ENCODE measurements at regions not wholly inside any gene's neighbourhood (a gene's known extent, or its start where the extent isn't known, plus 50 kb on each side); places are given as distances from the start of the nearest gene placed in this dataset.

DNA sequence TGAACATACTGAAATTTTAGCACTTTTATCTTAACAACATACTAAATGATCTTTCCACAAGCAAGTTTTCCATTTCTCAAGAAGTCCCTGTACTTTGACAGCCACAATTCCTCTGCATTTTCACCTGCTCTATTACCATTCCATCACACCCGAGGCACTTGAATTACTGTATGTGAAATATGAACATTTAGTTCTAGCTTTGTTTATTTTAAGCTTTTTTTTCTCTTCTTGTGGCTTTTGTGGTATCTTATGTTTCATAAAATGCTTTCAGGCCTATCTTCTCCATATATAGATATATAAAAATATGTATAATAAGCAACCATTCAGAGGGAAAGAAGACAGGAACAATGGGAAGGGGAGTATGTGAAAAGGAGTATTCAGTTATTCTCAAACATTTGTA lies 693.9 kb downstream of the SATB2 start:
- no peak for ATAC-seq (ENCODE audit: low FRiP score)
- H3K4me3 ChIP-seq (ENCODE audit: low read length in 2 of 2), result no peak overlapping the region
- H3K9me3 ChIP-seq (ENCODE audit: control insufficient read depth, low read length), result no peaks in the 10 kb centered on the region
- DNase-seq, result no peak
- H3K27me3 ChIP-seq (ENCODE audit: control insufficient read depth in 1 of 2, insufficient read depth in 2 of 2, low read length in 1 of 2), result no peaks in the 10 kb centered on the region
- H3K4me1 ChIP-seq (ENCODE audit: control insufficient read depth in 1 of 2, insufficient read depth in 2 of 2, low read length in 2 of 2), result no peaks in the 10 kb centered on the region
- no peak overlapping the region for H3K27ac ChIP-seq (ENCODE audit: low read depth in 1 of 2, low read length in 2 of 2)
- WGBS, 2 donors, result 26 to 47% methylated on average over 1 of the region's 1 CpG
- intact Hi-C loops (cut with DNase I), result no loop called here
- no peaks in the 10 kb centered on the region for H3K36me3 ChIP-seq (ENCODE audit: control insufficient read depth in 1 of 2, insufficient read depth in 2 of 2, low read length in 1 of 2)

DNA sequence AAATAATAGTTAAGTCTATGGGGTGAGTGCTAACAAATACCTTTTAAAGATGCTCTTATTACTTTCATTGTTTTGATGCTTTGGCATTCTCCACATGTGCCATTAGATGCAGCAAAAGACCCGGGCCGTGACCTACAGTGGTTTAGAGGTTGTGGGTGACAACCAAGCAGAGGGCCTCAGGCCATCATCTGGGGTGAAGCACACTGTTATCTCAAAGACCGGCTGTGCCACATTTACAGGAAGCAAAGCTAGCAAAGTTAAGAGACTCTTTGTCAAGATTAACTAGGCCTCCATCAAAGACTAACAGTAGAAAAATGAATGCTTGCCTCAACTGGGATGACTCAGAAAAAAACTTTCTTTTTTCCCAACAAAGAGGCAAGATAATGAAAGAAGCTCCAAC lies 695.3 kb downstream of the SATB2 start:
- H3K4me1 ChIP-seq (ENCODE audit: control insufficient read depth in 1 of 2, insufficient read depth in 2 of 2, low read length in 2 of 2), result no peaks in the 10 kb centered on the region
- 83 to 88% methylated on average over 3 of the region's 3 CpGs for WGBS, 2 donors
- H3K27ac ChIP-seq (ENCODE audit: low read depth in 1 of 2, low read length in 2 of 2), result no peak overlapping the region
- H3K36me3 ChIP-seq (ENCODE audit: control insufficient read depth in 1 of 2, insufficient read depth in 2 of 2, low read length in 1 of 2), result no peaks in the 10 kb centered on the region
- intact Hi-C loops (cut with DNase I), result no loop called here
- H3K27me3 ChIP-seq (ENCODE audit: control insufficient read depth in 1 of 2, insufficient read depth in 2 of 2, low read length in 1 of 2), result no peaks in the 10 kb centered on the region
- ATAC-seq (ENCODE audit: low FRiP score), result no peak
- no peak overlapping the region for H3K4me3 ChIP-seq (ENCODE audit: low read length in 2 of 2)
- peak in 1 of 2 donors; percentile 48 for DNase-seq
- no peaks in the 10 kb centered on the region for H3K9me3 ChIP-seq (ENCODE audit: control insufficient read depth, low read length)

DNA sequence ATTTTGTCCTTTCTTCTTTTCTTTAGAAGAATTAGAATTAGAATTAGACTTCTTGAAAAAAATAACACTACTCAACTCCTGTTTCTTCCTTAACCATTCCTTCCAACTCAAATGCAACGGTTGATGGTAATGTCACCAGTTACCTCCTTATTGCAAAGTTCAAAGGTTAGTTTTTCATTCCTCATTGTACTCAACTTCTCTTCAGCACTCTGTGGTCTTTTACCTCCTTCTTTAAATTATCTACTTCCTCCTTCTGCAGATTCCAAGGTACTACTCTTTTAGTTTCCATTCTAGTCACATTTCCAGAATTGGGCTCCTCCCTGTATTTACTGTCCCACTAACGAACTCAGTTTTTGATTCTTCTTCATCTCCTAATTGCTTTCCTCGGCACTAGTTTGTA lies 700.7 kb downstream of the SATB2 start:
- H3K27me3 ChIP-seq (ENCODE audit: control insufficient read depth in 1 of 2, insufficient read depth in 2 of 2, low read length in 1 of 2), result no peaks in the 10 kb centered on the region
- intact Hi-C loops (cut with DNase I), result no loop called here
- no peak for ATAC-seq (ENCODE audit: low FRiP score)
- H3K4me1 ChIP-seq (ENCODE audit: control insufficient read depth in 1 of 2, insufficient read depth in 2 of 2, low read length in 2 of 2), result no peaks in the 10 kb centered on the region
- WGBS, 2 donors, result 82 to 89% methylated on average over 3 of the region's 3 CpGs
- no peak overlapping the region for H3K27ac ChIP-seq (ENCODE audit: low read depth in 1 of 2, low read length in 2 of 2)
- H3K4me3 ChIP-seq (ENCODE audit: low read length in 2 of 2), result no peak overlapping the region
- no peak for DNase-seq
- H3K36me3 ChIP-seq (ENCODE audit: control insufficient read depth in 1 of 2, insufficient read depth in 2 of 2, low read length in 1 of 2), result no peaks in the 10 kb centered on the region
- H3K9me3 ChIP-seq (ENCODE audit: control insufficient read depth, low read length), result no peaks in the 10 kb centered on the region

DNA sequence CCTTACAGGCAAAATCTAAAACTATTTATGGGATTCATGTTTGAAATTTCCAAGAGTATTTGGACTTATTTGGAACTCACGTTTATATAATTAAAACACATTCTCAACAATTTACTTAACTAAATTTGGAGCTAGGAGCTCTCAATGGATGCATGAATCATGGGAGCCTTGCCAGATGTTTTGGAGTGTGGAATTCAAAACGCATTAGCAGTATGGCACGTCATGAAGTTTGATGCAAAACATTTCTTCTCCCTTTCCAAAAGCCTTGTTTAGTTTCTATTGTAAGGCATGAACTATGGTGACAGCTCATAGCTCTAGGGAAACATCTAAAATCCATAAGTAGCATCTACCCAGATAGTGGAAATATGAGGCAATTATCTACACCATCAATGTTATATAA lies 701.6 kb downstream of the SATB2 start:
- H3K4me1 ChIP-seq (ENCODE audit: control insufficient read depth in 1 of 2, insufficient read depth in 2 of 2, low read length in 2 of 2), result no peaks in the 10 kb centered on the region
- 7% methylated on average over 3 of the region's 3 CpGs for WGBS, 2 donors
- no peak overlapping the region for H3K27ac ChIP-seq (ENCODE audit: low read depth in 1 of 2, low read length in 2 of 2)
- H3K9me3 ChIP-seq (ENCODE audit: control insufficient read depth, low read length), result no peaks in the 10 kb centered on the region
- no peak for ATAC-seq (ENCODE audit: low FRiP score)
- intact Hi-C loops (cut with DNase I), result no loop called here
- DNase-seq, result no peak
- no peaks in the 10 kb centered on the region for H3K27me3 ChIP-seq (ENCODE audit: control insufficient read depth in 1 of 2, insufficient read depth in 2 of 2, low read length in 1 of 2)
- H3K36me3 ChIP-seq (ENCODE audit: control insufficient read depth in 1 of 2, insufficient read depth in 2 of 2, low read length in 1 of 2), result no peaks in the 10 kb centered on the region
- no peak overlapping the region for H3K4me3 ChIP-seq (ENCODE audit: low read length in 2 of 2)

DNA sequence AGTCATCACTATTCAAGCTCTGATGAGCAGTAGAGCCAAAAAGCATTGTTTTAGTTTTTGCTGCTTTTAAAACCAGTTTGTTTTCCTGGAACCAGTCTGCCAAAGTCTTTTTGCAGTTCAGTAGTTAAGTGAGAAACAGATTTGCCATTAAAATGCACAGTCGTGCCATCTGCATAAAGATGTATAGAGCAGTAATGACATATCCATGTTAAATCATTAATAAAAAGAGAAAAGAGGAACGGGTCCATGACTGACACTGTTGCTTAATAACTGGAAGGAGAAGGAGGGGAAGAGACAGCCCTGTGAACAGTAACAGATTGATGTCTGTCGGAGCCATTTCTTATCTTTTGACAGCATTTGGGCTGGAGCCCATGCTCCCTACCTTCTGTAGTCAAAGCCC lies 704.6 kb downstream of the SATB2 start:
- no peaks in the 10 kb centered on the region for H3K4me1 ChIP-seq (ENCODE audit: control insufficient read depth in 1 of 2, insufficient read depth in 2 of 2, low read length in 2 of 2)
- H3K27ac ChIP-seq (ENCODE audit: low read depth in 1 of 2, low read length in 2 of 2), result no peak overlapping the region
- intact Hi-C loops (cut with DNase I), result no loop called here
- no peaks in the 10 kb centered on the region for H3K27me3 ChIP-seq (ENCODE audit: control insufficient read depth in 1 of 2, insufficient read depth in 2 of 2, low read length in 1 of 2)
- WGBS, 2 donors, result 67% methylated on average over 3 of the region's 3 CpGs
- H3K4me3 ChIP-seq (ENCODE audit: low read length in 2 of 2), result no peak overlapping the region
- DNase-seq (no peak), ATAC-seq (ENCODE audit: low FRiP score) (no peak)
- H3K9me3 ChIP-seq (ENCODE audit: control insufficient read depth, low read length), result no peaks in the 10 kb centered on the region
- no peaks in the 10 kb centered on the region for H3K36me3 ChIP-seq (ENCODE audit: control insufficient read depth in 1 of 2, insufficient read depth in 2 of 2, low read length in 1 of 2)

DNA sequence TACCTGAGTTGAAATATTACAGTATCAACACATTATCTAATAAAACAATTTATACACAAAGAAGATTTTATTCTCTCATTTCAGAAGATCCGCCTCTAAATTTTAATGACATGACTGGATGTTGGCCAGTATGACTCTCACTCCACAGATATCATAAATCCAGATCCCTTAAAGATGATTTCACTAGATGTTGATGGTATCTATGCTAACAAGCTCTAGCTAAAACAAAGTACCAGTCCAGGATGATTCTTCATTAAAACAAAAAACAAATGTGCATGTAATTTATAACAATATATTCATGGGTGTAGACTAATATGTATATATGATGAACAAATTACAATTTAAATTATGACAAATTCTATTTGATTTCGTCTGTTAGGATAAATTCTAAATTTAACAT lies 708.4 kb downstream of the SATB2 start:
- no peaks in the 10 kb centered on the region for H3K27me3 ChIP-seq (ENCODE audit: control insufficient read depth in 1 of 2, insufficient read depth in 2 of 2, low read length in 1 of 2)
- H3K4me1 ChIP-seq (ENCODE audit: control insufficient read depth in 1 of 2, insufficient read depth in 2 of 2, low read length in 2 of 2), result no peaks in the 10 kb centered on the region
- no peaks in the 10 kb centered on the region for H3K36me3 ChIP-seq (ENCODE audit: control insufficient read depth in 1 of 2, insufficient read depth in 2 of 2, low read length in 1 of 2)
- intact Hi-C loops (cut with DNase I), result no loop called here
- H3K27ac ChIP-seq (ENCODE audit: low read depth in 1 of 2, low read length in 2 of 2), result no peak overlapping the region
- H3K9me3 ChIP-seq (ENCODE audit: control insufficient read depth, low read length), result peaks cover 1% of the 10 kb centered on the region
- ATAC-seq (ENCODE audit: low FRiP score) (no peak), DNase-seq (no peak)
- H3K4me3 ChIP-seq (ENCODE audit: low read length in 2 of 2), result no peak overlapping the region
- 84 to 87% methylated on average over 2 of the region's 2 CpGs for WGBS, 2 donors

DNA sequence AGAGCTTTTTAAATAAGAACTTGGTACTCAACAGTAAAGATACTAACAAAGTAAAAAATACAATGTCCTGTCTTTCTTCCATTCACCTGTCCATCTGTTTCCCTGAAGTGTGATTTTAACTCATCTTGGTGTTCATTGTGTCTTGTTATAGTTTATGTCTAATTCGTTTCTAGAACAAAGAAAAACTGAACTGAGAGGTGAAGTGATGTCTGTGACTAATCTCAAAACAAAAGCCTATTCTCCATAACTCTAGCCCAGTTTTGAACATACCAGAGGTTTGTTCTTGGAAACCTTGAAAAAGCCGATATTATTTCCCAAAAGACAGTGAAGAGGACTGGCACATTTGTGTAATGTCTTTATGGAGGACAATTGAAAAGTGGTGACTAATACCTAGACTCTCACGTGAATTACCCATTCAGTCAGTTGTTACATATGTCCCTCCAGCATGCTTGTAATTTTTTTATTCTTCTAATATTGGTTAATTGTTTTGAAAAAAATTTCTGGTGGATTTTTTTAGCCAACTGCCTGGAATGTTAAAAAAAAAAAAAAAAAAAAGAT lies 725.8 kb downstream of the SATB2 start:
- WGBS, 2 donors, result 64% methylated on average over 3 of the region's 3 CpGs
- Histone ChIP-seq H3K4me1 (ENCODE audit: control insufficient read depth in 1 of 2, insufficient read depth in 2 of 2, low read length in 2 of 2) (no peaks in the 10 kb centered on the region), H3K27ac (ENCODE audit: low read depth in 1 of 2, low read length in 2 of 2) (no peak overlapping the region), H3K9me3 (ENCODE audit: control insufficient read depth, low read length) (no peaks in the 10 kb centered on the region), H3K36me3 (ENCODE audit: control insufficient read depth in 1 of 2, insufficient read depth in 2 of 2, low read length in 1 of 2) (no peaks in the 10 kb centered on the region), H3K27me3 (ENCODE audit: control insufficient read depth in 1 of 2, insufficient read depth in 2 of 2, low read length in 1 of 2) (no peaks in the 10 kb centered on the region), H3K4me3 (ENCODE audit: low read length in 2 of 2) (no peak overlapping the region)
- ATAC-seq (ENCODE audit: low FRiP score) (no peak), DNase-seq (no peak)
- intact Hi-C loops (cut with DNase I), result no loop called here

DNA sequence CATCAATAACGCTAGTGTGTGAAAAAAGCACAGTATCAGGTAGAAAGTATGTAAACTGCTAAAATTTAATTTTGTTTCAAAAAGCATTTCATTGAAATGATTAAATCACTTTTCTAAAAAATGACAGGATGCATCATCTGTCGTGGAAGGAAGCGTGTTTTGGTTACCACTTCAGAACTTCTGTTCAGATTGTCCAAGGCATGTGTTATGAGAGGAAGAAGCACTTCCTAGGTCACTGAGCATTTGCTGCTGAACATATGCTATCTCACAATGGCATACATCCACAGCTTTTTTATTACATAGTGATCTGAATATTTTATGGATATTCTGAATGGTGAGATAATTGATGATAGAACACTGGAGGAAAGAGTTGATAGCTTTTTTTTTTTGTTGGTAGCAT lies 737.5 kb downstream of the SATB2 start:
- ATAC-seq (ENCODE audit: low FRiP score) (no peak), DNase-seq (no peak)
- no peak overlapping the region for H3K27ac ChIP-seq (ENCODE audit: low read depth in 1 of 2, low read length in 2 of 2)
- peaks cover 0 to 7% of the 10 kb centered on the region in 2 donors for H3K4me1 ChIP-seq (ENCODE audit: control insufficient read depth in 1 of 2, insufficient read depth in 2 of 2, low read length in 2 of 2)
- no peak overlapping the region for H3K4me3 ChIP-seq (ENCODE audit: low read length in 2 of 2)
- H3K36me3 ChIP-seq (ENCODE audit: control insufficient read depth in 1 of 2, insufficient read depth in 2 of 2, low read length in 1 of 2), result no peaks in the 10 kb centered on the region
- intact Hi-C loops (cut with DNase I), result no loop called here
- no peaks in the 10 kb centered on the region for H3K27me3 ChIP-seq (ENCODE audit: control insufficient read depth in 1 of 2, insufficient read depth in 2 of 2, low read length in 1 of 2)
- 79 to 80% methylated on average over 3 of the region's 3 CpGs for WGBS, 2 donors
- H3K9me3 ChIP-seq (ENCODE audit: control insufficient read depth, low read length), result no peaks in the 10 kb centered on the region

DNA sequence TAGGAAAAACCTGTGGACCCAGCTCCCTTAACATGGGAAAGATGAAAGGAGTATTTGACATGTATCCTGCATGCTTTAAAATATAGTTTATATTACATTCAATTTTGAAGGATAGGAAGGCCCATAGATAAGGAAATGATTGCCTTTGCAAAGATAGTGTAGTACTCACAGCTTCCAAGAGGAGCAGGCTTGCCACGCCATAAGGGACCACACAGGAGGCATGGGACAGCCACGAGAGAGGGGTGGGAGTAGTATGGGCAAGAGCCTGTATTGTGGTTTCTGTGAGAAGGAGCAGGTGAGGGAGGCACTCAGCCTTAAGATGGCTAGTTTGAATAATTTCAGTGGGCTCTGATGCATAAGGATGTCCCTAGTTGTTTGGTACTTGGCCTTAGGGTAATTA lies 740.3 kb downstream of the SATB2 start:
- DNase-seq, result no peak
- Histone ChIP-seq H3K27me3 (ENCODE audit: control insufficient read depth in 1 of 2, insufficient read depth in 2 of 2, low read length in 1 of 2) (no peaks in the 10 kb centered on the region), H3K4me3 (ENCODE audit: low read length in 2 of 2) (no peak overlapping the region), H3K27ac (ENCODE audit: low read depth in 1 of 2, low read length in 2 of 2) (no peak overlapping the region), H3K9me3 (ENCODE audit: control insufficient read depth, low read length) (no peaks in the 10 kb centered on the region), H3K36me3 (ENCODE audit: control insufficient read depth in 1 of 2, insufficient read depth in 2 of 2, low read length in 1 of 2) (no peaks in the 10 kb centered on the region), H3K4me1 (ENCODE audit: control insufficient read depth in 1 of 2, insufficient read depth in 2 of 2, low read length in 2 of 2) (peaks cover 0 to 9% of the 10 kb centered on the region in 2 donors)
- peak; percentile 10 for ATAC-seq (ENCODE audit: low FRiP score)
- WGBS, 2 donors, result 95 to 97% methylated on average over 2 of the region's 2 CpGs
- intact Hi-C loops (cut with DNase I), result no loop called here
